HG03097 (cell line): ENCODE measurements at regions not wholly inside any gene's neighbourhood (a gene's known extent, or its start where the extent isn't known, plus 50 kb on each side); places are given as distances from the start of the nearest gene placed in this dataset.
"Not testable (repeated sequence)": the region's sequence is repeated elsewhere in the genome, so short reads cannot be mapped to it uniquely, and the experiment has no call there.

Experiments used
- ATAC-seq: cut with Tn5 transposase; IDR thresholded peaks from one replicate; pipeline ENCODE4 v1.9.1; 2021; ENCODE audit not compliant: unreplicated experiment, low FRiP score

DNA sequence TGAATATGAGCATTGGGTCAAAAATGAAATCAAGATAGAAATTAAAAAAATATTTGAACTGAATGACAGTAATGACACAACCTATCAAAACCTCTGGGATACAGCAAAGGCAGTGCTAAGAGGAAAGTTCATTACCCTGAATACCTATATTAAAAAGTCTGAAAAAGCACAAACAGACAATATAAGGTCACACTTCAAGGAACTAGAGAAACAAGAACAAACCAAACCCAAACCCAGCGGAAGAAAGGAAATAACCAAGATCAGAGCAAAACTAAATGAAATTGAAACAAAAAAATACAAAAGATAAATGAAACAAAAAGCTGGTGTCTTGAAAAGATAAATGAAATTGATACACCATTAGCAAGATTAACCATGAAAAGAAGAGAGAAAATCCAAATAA, 140.5 kb upstream of the MAN1A1 start:
- ATAC-seq: not testable (repeated sequence)

DNA sequence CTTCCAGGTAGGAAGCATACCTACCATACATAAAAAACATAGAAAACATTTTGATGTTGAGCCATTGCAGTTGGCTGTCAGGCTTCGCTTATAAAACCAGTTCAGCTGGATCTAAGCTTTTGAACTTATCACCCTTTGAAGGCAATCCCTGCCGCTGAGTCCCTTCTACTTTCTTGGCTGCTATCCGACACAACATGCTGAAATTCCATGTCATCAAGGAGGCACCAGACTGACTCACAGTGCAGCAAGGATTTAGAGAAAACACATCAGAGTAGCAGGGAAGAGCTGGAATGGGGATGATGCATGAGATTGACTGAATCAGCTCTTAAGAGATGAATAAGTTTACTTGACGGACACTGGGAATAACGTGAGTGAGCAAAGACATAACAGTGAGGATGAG, 135.0 kb upstream of the MAN1A1 start:
- ATAC-seq: no peak

- ATAC-seq: no peak
These were observed 134.3 kb upstream of the MAN1A1 start for GRCh38 chr6:119483908-119484307.

GRCh38 chr6:119482850-119483285, 133.3 kb upstream of the MAN1A1 start:
- no peak for ATAC-seq

- ATAC-seq: no peak
These were observed 132.4 kb upstream of the MAN1A1 start for GRCh38 chr6:119481976-119482375.

DNA sequence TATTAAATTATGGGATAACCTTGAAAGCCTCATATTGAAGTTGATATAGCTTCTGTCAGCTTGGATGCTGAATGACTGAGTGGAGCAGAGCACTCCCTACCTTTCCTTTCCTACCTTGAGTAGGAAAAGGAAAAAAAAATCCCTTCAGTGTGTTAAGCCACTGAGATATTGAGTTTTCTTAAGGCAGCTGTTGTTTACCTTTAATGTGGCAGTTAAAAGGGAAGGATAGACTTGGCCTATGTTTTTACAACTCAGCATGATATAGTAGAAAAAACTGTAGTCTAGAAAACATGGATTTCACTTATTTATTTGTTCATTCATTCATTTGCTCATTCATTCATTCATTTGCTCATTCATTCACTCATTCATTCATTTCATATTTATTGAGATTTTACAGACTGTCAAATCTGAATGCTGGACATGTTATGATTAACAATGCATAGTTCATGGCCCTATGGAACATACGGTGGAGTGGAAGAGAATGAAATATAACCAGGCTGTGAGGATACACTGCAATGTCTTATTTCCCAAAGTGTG, 131.5 kb upstream of the MAN1A1 start:
- ATAC-seq: no peak

DNA sequence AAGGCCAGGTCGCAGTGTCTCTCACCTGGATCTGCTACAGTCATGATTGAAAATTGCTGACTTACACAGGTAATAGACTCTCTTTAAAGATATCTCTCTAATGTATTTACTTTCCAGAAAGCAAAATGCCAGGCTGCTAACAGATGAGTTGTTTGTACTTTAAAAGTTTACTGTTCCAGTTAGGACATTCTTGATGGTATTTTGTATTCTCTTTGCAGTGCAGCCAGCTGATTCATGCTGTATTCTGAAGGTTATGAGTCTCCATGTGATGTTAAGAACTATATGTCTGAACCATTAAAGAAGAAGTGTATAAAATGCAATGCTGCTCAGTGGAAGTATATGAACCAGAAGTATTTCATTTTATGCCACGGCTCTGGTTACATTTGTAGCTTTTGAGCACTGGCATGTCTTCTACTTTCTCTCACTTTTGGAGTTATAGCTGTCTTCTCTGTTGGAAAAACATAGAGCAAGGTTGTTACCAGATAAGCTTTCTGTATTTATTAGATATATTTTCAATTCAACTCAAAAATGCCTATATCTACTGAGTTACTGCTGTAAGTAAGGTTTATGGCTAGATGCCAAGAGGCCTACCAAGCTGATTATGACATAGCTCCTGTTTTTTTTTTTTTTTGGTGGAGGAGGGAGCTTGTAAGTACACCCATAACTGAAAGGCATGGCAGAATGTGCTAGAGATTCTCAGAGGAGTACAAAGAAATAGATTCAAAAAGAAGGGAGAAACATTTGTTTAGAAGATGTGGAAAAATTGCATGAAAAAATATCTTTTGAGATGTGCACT, 130.5 kb upstream of the MAN1A1 start:
- ATAC-seq: no peak

DNA sequence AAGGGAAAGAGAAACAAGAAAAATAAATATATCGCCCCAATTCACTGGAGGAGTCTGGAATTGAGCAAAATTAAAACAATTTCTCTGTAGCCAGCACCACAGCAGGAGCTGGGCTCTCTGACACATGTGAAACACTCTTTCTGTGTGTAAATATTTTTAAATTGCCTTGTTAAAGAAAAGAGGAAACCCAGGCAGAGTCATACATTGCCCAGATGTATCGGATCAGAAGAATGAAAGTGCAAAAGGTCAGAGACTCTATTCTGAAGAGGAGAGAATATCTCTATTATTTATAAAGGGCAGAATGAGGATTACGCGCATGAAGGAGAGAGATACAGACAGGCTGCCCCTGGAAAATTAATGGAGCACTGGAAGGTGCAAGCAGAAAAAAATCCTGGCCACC, 127.0 kb upstream of the MAN1A1 start:
- ATAC-seq: no peak

- ATAC-seq: no peak
These were observed 126.5 kb upstream of the MAN1A1 start for GRCh38 chr6:119476024-119476423.

- ATAC-seq: no peak
These were observed 121.5 kb upstream of the MAN1A1 start for GRCh38 chr6:119470893-119471542.

GRCh38 chr6:119467488-119468081, 118.0 kb upstream of the MAN1A1 start:
- no peak for ATAC-seq

GRCh38 chr6:119466226-119466625, 116.7 kb upstream of the MAN1A1 start:
- no peak for ATAC-seq

DNA sequence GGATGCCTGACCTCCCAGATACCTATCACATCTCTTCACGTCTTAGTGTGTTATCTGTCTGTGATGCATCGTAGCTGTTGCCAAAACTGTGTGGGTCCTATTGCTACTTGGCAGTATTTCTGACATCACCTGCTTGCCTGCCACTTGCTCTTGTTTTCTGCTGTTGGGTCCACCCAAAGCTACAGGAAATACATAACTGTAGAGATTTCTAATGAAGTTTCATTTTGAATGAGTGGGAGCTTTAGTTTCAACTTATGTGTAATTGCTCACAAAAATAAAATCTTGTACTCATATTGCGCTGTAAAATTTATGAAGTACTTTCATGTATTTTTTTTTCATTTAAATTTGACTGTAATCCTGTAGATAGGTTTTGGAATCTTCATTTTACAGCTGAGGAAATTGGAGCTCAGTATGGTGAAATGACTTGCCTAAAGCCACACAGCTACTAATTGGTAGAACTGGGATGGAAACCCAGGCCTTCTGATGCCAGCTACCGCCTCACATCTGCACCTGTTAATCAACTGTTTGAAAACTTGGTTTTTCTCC, 113.6 kb upstream of the MAN1A1 start:
- peak; percentile 76 for ATAC-seq

- no peak for ATAC-seq
These were observed 111.6 kb upstream of the MAN1A1 start for GRCh38 chr6:119461187-119461586.

GRCh38 chr6:119459207-119459974, 109.8 kb upstream of the MAN1A1 start:
- ATAC-seq: peak; percentile 75

- no peak for ATAC-seq
These were observed 105.2 kb upstream of the MAN1A1 start for GRCh38 chr6:119454714-119455113.

GRCh38 chr6:119453242-119454200, 104.0 kb upstream of the MAN1A1 start:
- ATAC-seq: no peak

GRCh38 chr6:119449331-119450156, 100.0 kb upstream of the MAN1A1 start:
- no peak for ATAC-seq
